GM21390 (cell line): ENCODE measurements at regions not wholly inside any gene's neighbourhood (a gene's known extent, or its start where the extent isn't known, plus 50 kb on each side); places are given as distances from the start of the nearest gene placed in this dataset.

Experiments used
- ATAC-seq: cut with Tn5 transposase; IDR thresholded peaks from one replicate; pipeline ENCODE4 v1.9.1; 2021; ENCODE audit not compliant: unreplicated experiment

DNA sequence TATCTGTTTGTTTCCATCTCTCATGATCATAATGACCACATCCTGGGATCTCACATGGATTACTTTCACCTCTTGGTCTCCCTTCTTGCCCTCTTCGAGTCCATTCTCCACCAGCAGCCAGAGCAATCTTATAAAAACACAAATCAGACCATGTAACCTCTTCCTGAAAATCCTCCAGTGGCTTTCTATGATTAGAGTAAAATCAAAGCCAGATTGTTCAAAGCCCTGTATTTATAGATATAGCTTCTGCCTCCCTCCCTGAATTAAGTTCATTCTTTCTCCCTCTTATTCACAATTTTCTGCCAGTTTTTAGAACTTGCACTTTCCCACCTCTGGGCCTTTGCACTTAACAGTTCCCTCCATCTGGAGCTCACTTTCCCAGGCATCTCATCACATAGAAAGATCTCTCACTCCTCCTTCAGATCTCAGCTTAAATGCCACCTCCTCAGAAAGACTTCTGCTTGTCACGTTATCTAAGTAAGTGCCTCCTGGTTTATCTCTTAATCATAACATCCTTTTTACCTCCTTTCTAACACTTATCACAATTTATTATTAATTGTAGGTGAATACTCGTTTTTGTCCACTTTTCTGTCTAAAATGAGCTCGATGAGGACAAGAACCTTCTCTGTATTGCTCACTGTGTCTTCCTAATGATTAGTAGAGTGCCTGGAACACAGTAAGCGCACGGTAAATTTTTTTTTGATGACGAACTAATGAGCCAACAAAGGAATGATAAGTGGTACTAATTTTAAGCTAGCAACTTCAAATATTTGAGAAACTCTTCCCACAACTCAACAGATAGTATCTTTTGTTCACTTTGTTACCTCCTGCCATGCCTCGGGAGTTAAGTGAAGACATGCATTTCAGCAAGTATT is 80.5 kb downstream of the CYB561 start:
- no peak for ATAC-seq

DNA sequence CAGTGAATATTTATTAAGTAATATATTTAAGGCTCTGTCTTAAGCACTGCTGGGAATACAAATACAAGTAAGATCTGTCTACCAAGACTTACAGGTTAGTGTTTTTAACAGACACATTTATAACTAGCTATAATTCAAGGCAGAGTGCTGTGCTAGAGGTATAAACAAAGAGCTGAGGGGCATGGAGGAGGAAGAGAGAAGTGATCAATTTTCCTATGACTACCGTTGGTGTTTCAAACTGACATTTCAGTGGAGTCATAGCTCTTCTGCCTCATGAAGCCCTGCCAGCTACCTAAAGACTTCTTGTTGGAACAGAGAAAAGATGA is 79.9 kb downstream of the CYB561 start:
- no peak for ATAC-seq

DNA sequence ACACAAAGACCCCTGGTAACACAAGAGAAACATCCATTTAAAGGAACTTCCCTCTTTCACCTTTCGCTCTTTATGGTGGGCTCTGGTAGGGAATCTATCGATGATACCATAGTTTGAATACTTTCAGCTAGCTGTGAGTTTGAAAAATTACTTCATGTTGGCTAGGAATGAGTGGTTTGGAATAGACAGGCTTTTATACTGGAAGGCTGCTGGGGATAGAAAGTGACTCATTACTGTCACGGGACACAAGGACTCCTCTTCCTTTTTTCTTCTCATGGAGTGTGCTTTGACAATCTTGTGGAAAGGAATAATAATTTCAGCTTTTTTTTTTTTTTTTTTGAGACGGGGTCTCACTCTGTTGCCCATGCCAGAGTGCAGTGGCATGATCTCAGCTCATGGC is 76.9 kb downstream of the CYB561 start:
- no peak for ATAC-seq

DNA sequence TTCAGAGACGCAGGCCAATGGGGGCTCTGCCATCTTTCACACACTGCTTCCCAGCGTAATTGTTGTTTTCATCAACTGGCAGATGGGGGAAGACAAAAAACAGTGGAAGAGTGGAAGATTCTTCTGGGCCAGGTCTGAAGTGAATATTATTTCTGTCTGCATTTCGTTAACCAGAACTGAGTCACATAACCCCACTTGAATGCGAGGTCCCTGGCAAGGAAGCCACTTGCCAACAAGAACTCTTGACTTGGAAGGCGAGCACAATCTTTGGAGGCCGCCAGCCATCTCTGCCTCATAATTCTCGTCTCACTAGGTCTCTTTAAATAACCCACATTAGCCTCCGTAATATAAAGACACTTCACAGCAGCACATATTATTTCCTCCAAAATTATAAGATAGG is 75.4 kb downstream of the CYB561 start:
- no peak for ATAC-seq

DNA sequence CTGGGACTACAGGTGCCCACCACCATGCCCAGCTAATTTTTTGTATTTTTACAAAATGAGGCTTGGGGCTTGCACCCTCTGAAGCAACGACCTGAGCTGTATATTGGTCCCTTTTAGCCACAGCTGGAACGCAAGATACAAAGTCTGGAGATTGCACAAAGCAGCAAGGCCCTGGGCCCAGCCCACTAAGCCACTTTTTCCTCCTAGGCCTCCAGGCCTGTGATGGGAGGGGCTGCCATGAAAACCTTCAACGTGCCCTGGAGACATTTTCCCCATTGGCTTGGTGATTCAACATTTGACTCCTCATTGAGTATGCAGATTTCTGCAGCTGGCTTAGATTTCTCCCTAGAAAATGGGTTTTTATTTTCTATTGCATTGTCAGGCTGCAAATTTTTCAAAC is 69.2 kb downstream of the CYB561 start:
- no peak for ATAC-seq

DNA sequence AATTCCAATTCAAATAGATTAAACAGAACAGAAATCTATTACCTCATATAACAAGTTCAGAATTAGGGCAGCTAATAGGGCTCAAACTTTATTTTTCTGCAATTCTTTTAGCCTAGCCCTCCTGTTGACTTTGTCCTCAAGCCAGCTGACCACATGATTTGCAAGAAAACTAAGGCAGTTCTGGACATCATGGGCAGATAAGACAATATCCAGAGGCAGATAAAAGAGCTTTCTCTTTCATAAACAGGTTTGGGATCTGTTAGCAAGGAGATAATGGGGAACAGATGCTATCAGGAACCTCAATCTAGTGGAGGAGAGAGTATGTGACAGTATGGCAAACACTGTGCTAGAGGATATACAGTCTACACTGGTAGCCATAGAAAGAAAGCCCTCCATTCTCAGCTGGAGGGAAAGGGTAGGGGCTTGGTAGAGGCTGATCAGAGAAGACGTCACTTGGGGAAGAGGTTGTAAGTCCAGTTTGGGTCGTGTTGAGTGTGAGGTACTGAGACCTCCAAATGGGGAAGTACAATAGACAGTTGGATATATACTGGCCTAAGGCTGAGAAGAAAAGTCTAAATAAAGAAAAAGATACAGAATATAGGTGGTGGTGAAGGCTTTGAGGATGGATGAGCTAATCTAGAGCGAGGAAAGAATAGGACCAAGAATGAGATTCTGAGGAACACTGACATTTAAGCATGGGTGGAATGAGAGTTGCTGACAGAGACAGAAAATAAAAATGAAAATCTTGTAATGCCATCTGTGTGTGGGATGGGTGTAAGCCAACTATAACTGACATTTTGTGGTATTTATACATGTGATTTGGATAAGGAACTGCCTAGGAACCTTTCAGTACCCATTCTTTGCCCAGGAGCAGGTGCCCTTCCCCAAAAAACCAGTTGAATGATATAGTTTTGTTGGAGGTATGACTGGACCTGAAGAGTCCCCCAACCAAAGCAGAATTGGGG is 67.4 kb downstream of the CYB561 start:
- ATAC-seq, result no peak

DNA sequence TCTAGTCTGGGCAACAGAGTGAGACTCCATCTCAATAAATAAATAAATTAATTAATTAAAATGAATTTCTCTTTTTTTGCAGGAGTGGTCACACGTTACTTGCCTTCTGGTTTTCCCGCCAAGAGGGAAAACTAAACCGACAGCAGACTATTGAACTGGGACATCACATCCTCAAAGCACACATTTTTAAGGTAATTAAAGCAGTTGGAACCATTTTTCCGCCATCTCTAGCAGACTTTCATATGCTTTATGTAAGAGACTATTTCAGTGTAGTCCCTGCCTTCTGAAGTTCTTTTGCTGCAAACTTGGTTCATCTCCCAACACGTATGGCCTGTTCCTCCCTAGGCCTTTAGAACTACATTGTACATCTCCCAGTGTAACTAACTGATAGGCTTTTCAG is 66.5 kb downstream of the CYB561 start:
- ATAC-seq, result no peak

DNA sequence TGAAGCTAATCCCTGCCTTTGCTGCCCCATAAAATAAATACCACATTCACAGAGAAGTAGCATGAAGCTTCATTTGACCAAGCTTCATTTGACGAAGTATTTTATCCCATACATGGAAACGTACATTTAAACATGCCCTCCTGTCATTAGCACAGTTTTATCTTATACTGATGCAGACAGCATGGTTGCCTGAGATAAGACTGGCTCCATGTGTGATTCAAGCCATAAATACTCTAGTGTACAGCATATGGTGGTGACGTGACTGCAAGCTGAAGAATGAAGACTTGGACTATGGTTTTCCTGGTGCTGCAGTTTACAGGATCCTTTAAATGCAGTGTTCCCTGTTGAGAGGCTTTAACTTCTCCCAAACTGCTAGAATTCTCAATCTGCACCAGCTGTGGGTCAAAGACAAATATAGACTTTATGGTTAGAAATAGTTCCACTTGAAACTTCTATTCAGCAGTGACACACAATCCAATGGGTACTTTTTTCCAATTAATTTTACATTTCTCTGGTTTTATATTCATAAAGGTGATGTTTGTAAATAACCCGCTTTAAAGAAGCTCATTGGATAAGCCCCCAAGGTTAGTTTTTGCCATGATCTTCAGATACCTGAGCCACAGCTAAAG is 64.9 kb downstream of the CYB561 start:
- no peak for ATAC-seq

DNA sequence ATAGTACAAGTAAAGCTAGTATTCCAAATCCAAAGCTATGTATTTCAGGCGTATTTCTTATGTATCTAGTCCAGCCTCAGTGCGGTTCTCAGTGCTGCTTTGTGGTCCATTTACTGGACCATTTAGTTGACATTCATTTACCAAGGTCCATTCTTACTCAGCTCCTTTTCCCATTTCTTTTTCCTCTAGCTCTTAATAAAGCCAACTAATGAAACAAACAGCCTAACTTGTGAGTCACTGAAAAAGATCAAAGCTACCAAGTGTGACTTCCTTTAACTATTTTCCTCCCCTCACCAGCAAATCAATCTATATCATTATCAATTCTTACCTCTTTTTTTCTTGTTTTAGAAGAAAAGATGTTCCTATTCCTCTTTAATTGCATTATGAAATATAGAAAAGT is 64.0 kb downstream of the CYB561 start:
- ATAC-seq, result no peak
